OCI-LY1 (cell line): ENCODE measurements at regions not wholly inside any gene's neighbourhood (a gene's known extent, or its start where the extent isn't known, plus 50 kb on each side); places are given as distances from the start of the nearest gene placed in this dataset.

Experiments used
- EZH2 ChIP-seq: fragments of 200-600 bp; sonication (generic), shearing (Covaris generic); IDR thresholded peaks from 2 replicates; pipeline ENCODE4 v1.8.0; 2017; ENCODE audit warnings: borderline replicate concordance, mixed run types, mild to moderate bottlenecking, antibody characterized with exemption, low read length, moderate library complexity, mixed read lengths
- TF ChIP-seq, protein P1 (sequence below): fragments of 200-600 bp; sonication (generic), shearing (Covaris generic); IDR thresholded peaks from 2 replicates; pipeline ENCODE4 v1.5.1; 2017; ENCODE audit warnings: mild to moderate bottlenecking, antibody characterized with exemption, low read length, moderate library complexity, mixed read lengths

DNA sequence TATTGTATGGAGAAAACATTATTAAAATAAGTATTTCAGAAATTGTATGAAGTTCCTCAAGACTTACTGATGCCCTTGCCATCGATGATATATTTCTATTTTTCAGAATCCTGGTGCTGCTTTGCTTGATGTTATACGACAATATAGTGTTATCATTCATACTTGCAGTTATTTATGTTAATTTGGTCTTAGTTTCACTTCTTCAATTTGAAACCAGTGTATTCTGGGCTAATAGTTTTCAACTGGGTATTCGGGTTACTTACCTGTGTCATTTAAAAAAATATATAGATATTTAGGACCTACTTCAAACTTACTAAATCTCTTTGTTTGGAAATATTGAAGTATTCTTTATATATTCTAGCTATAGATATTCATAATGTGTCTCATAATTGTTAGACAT is 1414.7 kb downstream of the C4orf33 start:
- TF ChIP-seq, protein P1, sequence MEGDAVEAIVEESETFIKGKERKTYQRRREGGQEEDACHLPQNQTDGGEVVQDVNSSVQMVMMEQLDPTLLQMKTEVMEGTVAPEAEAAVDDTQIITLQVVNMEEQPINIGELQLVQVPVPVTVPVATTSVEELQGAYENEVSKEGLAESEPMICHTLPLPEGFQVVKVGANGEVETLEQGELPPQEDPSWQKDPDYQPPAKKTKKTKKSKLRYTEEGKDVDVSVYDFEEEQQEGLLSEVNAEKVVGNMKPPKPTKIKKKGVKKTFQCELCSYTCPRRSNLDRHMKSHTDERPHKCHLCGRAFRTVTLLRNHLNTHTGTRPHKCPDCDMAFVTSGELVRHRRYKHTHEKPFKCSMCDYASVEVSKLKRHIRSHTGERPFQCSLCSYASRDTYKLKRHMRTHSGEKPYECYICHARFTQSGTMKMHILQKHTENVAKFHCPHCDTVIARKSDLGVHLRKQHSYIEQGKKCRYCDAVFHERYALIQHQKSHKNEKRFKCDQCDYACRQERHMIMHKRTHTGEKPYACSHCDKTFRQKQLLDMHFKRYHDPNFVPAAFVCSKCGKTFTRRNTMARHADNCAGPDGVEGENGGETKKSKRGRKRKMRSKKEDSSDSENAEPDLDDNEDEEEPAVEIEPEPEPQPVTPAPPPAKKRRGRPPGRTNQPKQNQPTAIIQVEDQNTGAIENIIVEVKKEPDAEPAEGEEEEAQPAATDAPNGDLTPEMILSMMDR: no peak
- TF ChIP-seq EZH2: no peak
